HepG2 (cell line): ENCODE measurements at regions not wholly inside any gene's neighbourhood (a gene's known extent, or its start where the extent isn't known, plus 50 kb on each side); places are given as distances from the start of the nearest gene placed in this dataset.

Source experiments
- ATAC-seq: fragments of 200-7000 bp; cut with Tn5 transposase; 3 replicates; pipeline ENCODE4 v1.9.1; 2020; ENCODE audit warnings: mild to moderate bottlenecking, moderate library complexity
- BruUV-seq: library from RNA; stranded (reverse); fragments of 400-500 nt; replicated peaks from 2 replicates; lab custom pipeline; 2021; lab: Mats Ljungman, UMichigan
- CTCF ChIA-PET: fragments of 300-600 bp; formaldehyde crosslinking; extraction: SDS; loops from one replicate; lab custom pipeline; 2021; ENCODE audit warnings: low total read pairs, inconsistent platforms, low intra/inter-chr PET ratio; lab: Yijun Ruan, JAX
- POLR2A ChIA-PET: fragments of 350-600 bp; sonication (Branson Sonifier 250); formaldehyde crosslinking; loops from one replicate; lab custom pipeline; 2020; ENCODE audit warnings: antibody characterized with exemption, inconsistent platforms; lab: Yijun Ruan, JAX
- DNase-seq: peaks from one replicate; pipeline ENCODE4 v3.0.0-alpha.2; 2015; ENCODE audit warnings: low spot score
- FAIRE-seq: peaks from 3 replicates; lab custom pipeline; 2011; peaks lifted over from hg19 to GRCh38; lab: Jason Lieb, UNC
- H2AFZ ChIP-seq: one replicate; pipeline ENCODE4 v1.6.1; 2011; ENCODE audit warnings: low read length, inconsistent platforms
- H3K27ac ChIP-seq: fragments of 300-600 bp; 3 replicates; pipeline ENCODE4 v1.8.0; 2011; ENCODE audit warnings: mixed run types, mild to moderate bottlenecking, mixed read lengths, low read length, inconsistent platforms; ENCODE audit not compliant: insufficient read depth; ENCODE audit errors: extremely low read length
- H3K27me3 ChIP-seq, 2 experiments: fragments of 200-600 bp in 1 of 2; 2 replicates in 1 of 2; 3 replicates in 1 of 2; pipeline versions ENCODE4 v1.6.0 to v1.8.0; 2011; ENCODE audit warnings: low read length in 2 of 2, mild to moderate bottlenecking in 2 of 2, moderate library complexity in 2 of 2, inconsistent platforms in 1 of 2; ENCODE audit not compliant: insufficient read depth in 2 of 2, control insufficient read depth in 1 of 2
- H3K36me3 ChIP-seq, 2 experiments: fragments of 200-600 bp in 1 of 2; replicated peaks in 1 of 2; 2 replicates in 1 of 2; 3 replicates in 1 of 2; pipeline versions ENCODE4 v1.5.1 to v1.8.0; 2011; ENCODE audit warnings: low read length in 2 of 2, inconsistent platforms in 1 of 2; ENCODE audit not compliant: insufficient read depth in 2 of 2, control insufficient read depth in 1 of 2
- H3K4me1 ChIP-seq: 2 replicates; pipeline ENCODE4 v1.5.1; 2012; ENCODE audit warnings: low read length, inconsistent platforms; ENCODE audit not compliant: insufficient read depth
- H3K4me2 ChIP-seq: 2 replicates; pipeline ENCODE4 v1.6.0; 2011; ENCODE audit warnings: low read depth, low read length, inconsistent platforms
- H3K4me3 ChIP-seq, 3 experiments: fragments of 200-600 bp in 1 of 3; sonication (generic), shearing (Covaris generic) in 1 of 3; replicated peaks in 1 of 3; 2 replicates each; pipeline ENCODE4 v1.5.1; 2011 to 2016; ENCODE audit warnings: low read length in 3 of 3, inconsistent platforms in 2 of 3, low read depth in 2 of 3, mild to moderate bottlenecking in 2 of 3, control low read depth in 1 of 3, mixed read lengths in 1 of 3; ENCODE audit not compliant: insufficient read depth in 1 of 3
- H3K79me2 ChIP-seq: one replicate; pipeline ENCODE4 v1.6.1; 2011; ENCODE audit warnings: low read length, inconsistent platforms; ENCODE audit not compliant: insufficient read depth
- H3K9ac ChIP-seq: 2 replicates; pipeline ENCODE4 v1.6.0; 2011; ENCODE audit warnings: mild to moderate bottlenecking, low read depth, low read length, inconsistent platforms; ENCODE audit not compliant: insufficient read depth
- H3K9me3 ChIP-seq: 2 replicates; pipeline ENCODE4 v1.5.1; 2012; ENCODE audit warnings: mild to moderate bottlenecking, low read length
- H4K20me1 ChIP-seq: 2 replicates; pipeline ENCODE4 v1.6.0; 2011; ENCODE audit warnings: inconsistent platforms, mild to moderate bottlenecking, low read length, moderate library complexity; ENCODE audit not compliant: insufficient read depth
- BRD4 ChIP-seq: sonication (generic); formaldehyde crosslinking; IDR thresholded peaks from 2 replicates; pipeline ENCODE4 v1.4.0; 2020; ENCODE audit warnings: missing genetic modification reagents
- FOXM1 ChIP-seq: sonication (generic); formaldehyde crosslinking; IDR thresholded peaks from 2 replicates; pipeline ENCODE4 v1.5.0; 2020; ENCODE audit warnings: missing genetic modification reagents
- HIVEP1 ChIP-seq: sonication (generic); formaldehyde crosslinking; IDR thresholded peaks from 2 replicates; pipeline ENCODE4 v1.4.0; 2020; ENCODE audit warnings: mild to moderate bottlenecking, missing genetic modification reagents
- HMG20A ChIP-seq: IDR thresholded peaks from 2 replicates; pipeline ENCODE4 v1.6.1; 2016; ENCODE audit warnings: borderline replicate concordance
- HMGXB3 ChIP-seq: sonication (generic); formaldehyde crosslinking; IDR thresholded peaks from 2 replicates; pipeline ENCODE4 v1.4.0; 2020; ENCODE audit warnings: missing genetic modification reagents, borderline replicate concordance
- SAFB2 ChIP-seq: sonication (generic); formaldehyde crosslinking; IDR thresholded peaks from 2 replicates; pipeline ENCODE4 v1.5.1; 2020; ENCODE audit warnings: missing genetic modification reagents, low read depth, mild to moderate bottlenecking, borderline replicate concordance
- TFE3 ChIP-seq: IDR thresholded peaks from 2 replicates; pipeline ENCODE4 v1.6.1; 2016
- ZNF281 ChIP-seq: sonication (generic); formaldehyde crosslinking; IDR thresholded peaks from 2 replicates; pipeline ENCODE4 v1.4.0; 2020; ENCODE audit warnings: missing genetic modification reagents, borderline replicate concordance
- ZNF644 ChIP-seq: IDR thresholded peaks from 2 replicates; pipeline ENCODE4 v1.6.1; 2016; ENCODE audit warnings: low read depth
- ZNF674 ChIP-seq: sonication (generic); formaldehyde crosslinking; IDR thresholded peaks from 2 replicates; pipeline ENCODE4 v1.5.0; 2020; ENCODE audit warnings: low read depth, mild to moderate bottlenecking, missing genetic modification reagents
- WGBS: methylation state at CpG from one replicate; pipeline ENCODE4 v1.1.6; 2017; ENCODE audit warnings: low lambda C conversion rate; 5-methylcytosine and 5-hydroxymethylcytosine counted together
- in situ Hi-C: cut with HindIII; loops from 2 replicates; pipeline ENCODE4 v1.10.0; 2017; ENCODE audit warnings: low pct_unique_long_range_greater_than_20kb; ENCODE audit not compliant: extremely low pct_ligation_motif_present
- intact Hi-C: fragments of 100-400 bp; cut with micrococcal nuclease; formaldehyde crosslinking; loops from one replicate; pipeline ENCODE4 v1.10.0; 2022; ENCODE audit not compliant: unreplicated experiment

DNA sequence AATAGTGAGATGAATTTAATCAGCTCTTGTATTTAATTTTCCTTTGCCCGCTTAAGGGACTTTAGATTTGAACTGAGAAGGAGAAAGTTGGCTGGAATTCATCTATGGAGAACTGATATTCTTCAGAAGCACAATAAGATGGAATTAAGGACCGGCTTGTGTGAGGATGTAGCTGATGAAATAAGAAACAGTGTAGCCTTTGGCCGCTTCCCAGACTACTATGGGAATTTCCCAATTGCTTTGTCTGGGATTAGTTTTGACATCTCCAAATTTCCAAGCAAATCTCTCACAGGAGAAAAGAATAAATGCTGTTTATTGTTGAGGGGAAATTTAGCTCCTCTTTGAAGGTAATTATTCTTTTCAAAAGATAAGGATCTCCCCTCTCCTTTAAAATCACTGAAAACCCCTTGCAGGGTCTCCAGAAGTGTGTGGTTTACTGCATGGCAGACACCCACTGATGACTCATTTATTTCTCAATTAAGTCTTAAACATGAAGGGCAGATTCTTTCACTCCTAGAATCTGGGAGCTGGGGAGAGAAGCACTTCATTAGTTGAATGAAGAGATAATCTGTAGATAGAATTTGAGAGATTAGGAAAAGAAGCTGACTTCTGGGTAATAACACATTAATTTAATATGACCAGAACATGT lies 606.5 kb upstream of the ADAMTS16 start:
- WGBS, result 15% methylated on average over 3 of the region's 3 CpGs
- Histone ChIP-seq H3K36me3 (no peaks in the 10 kb centered on the region), H4K20me1 (no peaks in the 10 kb centered on the region), H3K27ac (no peak overlapping the region), H3K4me2 (no peak overlapping the region), H3K9me3 (peaks cover 42% of the 10 kb centered on the region), H3K79me2 (no peaks in the 10 kb centered on the region), H2AFZ (no peak overlapping the region), H3K4me1 (no peaks in the 10 kb centered on the region), H3K9ac (no peak overlapping the region), H3K4me3 (no peak overlapping the region), H3K27me3 (no peaks in the 10 kb centered on the region; a peak in 1 of 5 replicates)
- no TSS peak for BruUV-seq
- POLR2A ChIA-PET, result no interaction called here
- TF ChIP-seq BRD4 (no peak), SAFB2 (no peak), TFE3 (CRISPR knock-in tag) (no peak)
- DNase-seq (no peak), ATAC-seq (no peak), FAIRE-seq (no peak)
- in situ Hi-C loops, result no loop called here
- CTCF ChIA-PET, result no interaction called here
- intact Hi-C loops, result no loop called here

DNA sequence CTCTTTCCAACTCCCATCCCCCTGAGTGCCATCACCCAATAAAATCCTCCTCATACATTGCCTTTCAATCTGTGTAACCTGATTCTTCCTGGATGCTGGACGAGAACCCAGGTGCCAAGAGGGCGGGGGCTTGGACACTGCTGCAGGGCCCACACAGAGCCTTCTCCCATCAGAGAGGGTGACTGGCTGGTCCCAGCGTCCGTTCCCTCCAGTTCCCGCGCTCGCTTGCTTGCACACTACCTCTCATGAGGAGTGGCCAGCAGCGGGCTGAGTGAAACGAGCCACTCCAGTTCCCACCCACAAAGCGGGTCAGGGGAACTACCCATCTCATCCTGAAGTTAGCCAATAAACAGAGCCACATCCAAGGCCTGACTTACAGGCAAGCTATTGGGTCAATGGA lies 602.6 kb upstream of the ADAMTS16 start:
- FAIRE-seq (no peak), DNase-seq (no peak), ATAC-seq (no peak)
- Histone ChIP-seq H3K27me3 (no peaks in the 10 kb centered on the region), H2AFZ (no peak overlapping the region), H3K4me1 (no peaks in the 10 kb centered on the region), H3K9ac (no peak overlapping the region), H3K79me2 (no peaks in the 10 kb centered on the region), H3K9me3 (peaks cover 76% of the 10 kb centered on the region), H3K4me2 (no peak overlapping the region), H3K27ac (no peak overlapping the region), H4K20me1 (no peaks in the 10 kb centered on the region), H3K4me3 (no peak overlapping the region), H3K36me3 (no peaks in the 10 kb centered on the region)
- in situ Hi-C loops (no loop called here), intact Hi-C loops (no loop called here)
- ChIA-PET CTCF (no interaction called here), POLR2A (no interaction called here)
- no TSS peak for BruUV-seq
- WGBS, result 23% methylated on average over 4 of the region's 10 CpGs
- no peak for TF ChIP-seq ZNF674
- no peak for TF ChIP-seq FOXM1
- TF ChIP-seq ZNF644, result no peak
- TF ChIP-seq HIVEP1 (CRISPR knock-in tag), result no peak
- no peak for TF ChIP-seq ZNF281 (CRISPR knock-in tag)
- no peak for TF ChIP-seq HMGXB3 (CRISPR knock-in tag)
- no peak for TF ChIP-seq HMG20A (CRISPR knock-in tag)
